B cell (primary cell): ENCODE measurements at regions not wholly inside any gene's neighbourhood (a gene's known extent, or its start where the extent isn't known, plus 50 kb on each side); places are given as distances from the start of the nearest gene placed in this dataset.

ENCODE experiments used
- ATAC-seq: fragments of 200-7000 bp; cut with Tn5 transposase; one replicate; pipeline ENCODE4 v1.10.0; 2021; ENCODE audit warnings: low read depth, mild to moderate bottlenecking, moderate number of reproducible peaks, moderate library complexity
- CTCF ChIA-PET: fragments of 350-600 bp; sonication (Branson Sonifier 250); formaldehyde crosslinking; loops from one replicate; lab custom pipeline; 2021; ENCODE audit warnings: antibody characterized with exemption, inconsistent platforms; lab: Charles Lee
- POLR2A ChIA-PET: fragments of 350-600 bp; sonication (Branson Sonifier 250); formaldehyde crosslinking; loops from one replicate; lab custom pipeline; 2021; ENCODE audit warnings: antibody characterized with exemption; lab: Charles Lee
- DNase-seq: peaks from one replicate; pipeline ENCODE4 v3.0.0; 2013
- H2AFZ ChIP-seq: 2 replicates; pipeline ENCODE4 v1.6.1; 2012; ENCODE audit warnings: mild to moderate bottlenecking, low read depth, low read length; ENCODE audit not compliant: insufficient read depth, poor library complexity, severe bottlenecking
- H3K27ac ChIP-seq, 2 donors: 1 replicate in 1 of 2; 2 replicates in 1 of 2; pipeline ENCODE4 v1.5.1; 2012 to 2013; ENCODE audit warnings: low read length in 2 of 2, mild to moderate bottlenecking in 2 of 2, moderate library complexity in 1 of 2
- H3K27me3 ChIP-seq, 4 experiments: fragments of 200-600 bp in 1 of 4; sonication (generic) in 1 of 4; replicated peaks in 1 of 4; 1 replicate in 2 of 4; 2 replicates in 2 of 4; pipeline versions ENCODE4 v1.6.1 to v1.7.0; 2013 to 2016; ENCODE audit warnings: low read length in 3 of 4, mild to moderate bottlenecking in 2 of 4, mixed read lengths in 1 of 4, moderate library complexity in 1 of 4; ENCODE audit not compliant: insufficient read depth in 4 of 4, control insufficient read depth in 3 of 4; ENCODE audit errors: control extremely low read depth in 1 of 4
- H3K36me3 ChIP-seq, 2 experiments: replicated peaks in 1 of 2; 1 replicate in 1 of 2; 2 replicates in 1 of 2; pipeline versions ENCODE4 v1.6.1 to v1.7.1; 2013; ENCODE audit warnings: low read length in 1 of 2; ENCODE audit not compliant: insufficient read depth in 2 of 2, control insufficient read depth in 1 of 2; ENCODE audit errors: control extremely low read depth in 1 of 2, extremely low read depth in 1 of 2
- H3K4me1 ChIP-seq, 2 donors: fragments of 200-600 bp in 1 of 2; sonication (generic) in 1 of 2; 1 replicate in 1 of 2; 2 replicates in 1 of 2; pipeline versions ENCODE4 v1.5.1 to v1.6.1; 2013 to 2017; ENCODE audit warnings: low read length in 2 of 2; ENCODE audit not compliant: control insufficient read depth in 2 of 2, insufficient read depth in 2 of 2
- H3K4me2 ChIP-seq: replicated peaks from 2 replicates; pipeline ENCODE3; 2012; ENCODE audit warnings: mild to moderate bottlenecking, low read depth, low read length; ENCODE audit not compliant: poor library complexity, severe bottlenecking
- H3K4me3 ChIP-seq, 5 experiments: fragments of 200-600 bp in 1 of 5; sonication (generic) in 1 of 5; 1 replicate in 3 of 5; 2 replicates in 2 of 5; pipeline versions ENCODE4 v1.5.1 to v1.7.0; 2011 to 2016; ENCODE audit warnings: low read length in 4 of 5, mild to moderate bottlenecking in 4 of 5, low read depth in 2 of 5, control low read depth in 1 of 5, moderate library complexity in 1 of 5; ENCODE audit not compliant: insufficient read depth in 1 of 5; ENCODE audit errors: control extremely low read depth in 1 of 5, extremely low read depth in 1 of 5
- H3K79me2 ChIP-seq: fragments of 200-600 bp; sonication (generic); one replicate; pipeline ENCODE4 v1.6.0; 2016; ENCODE audit warnings: low read length; ENCODE audit not compliant: control insufficient read depth, insufficient read depth
- H3K9ac ChIP-seq: fragments of 200-600 bp; sonication (generic); 2 replicates; pipeline ENCODE4 v1.6.1; 2017; ENCODE audit warnings: mild to moderate bottlenecking, low read length, moderate library complexity
- H3K9me3 ChIP-seq, 3 donors: one replicate each; pipeline versions ENCODE4 v1.6.1 to v1.7.1; 2013; ENCODE audit warnings: low read length in 2 of 3; ENCODE audit not compliant: control insufficient read depth in 2 of 3, insufficient read depth in 1 of 3; ENCODE audit errors: control extremely low read depth in 1 of 3
- H4K20me1 ChIP-seq: 2 replicates; pipeline ENCODE4 v1.6.0; 2012; ENCODE audit warnings: mild to moderate bottlenecking, low read length; ENCODE audit not compliant: insufficient read depth, control insufficient read depth, poor library complexity, severe bottlenecking
- H3K27ac Mint-ChIP-seq: one replicate; pipeline ENCODE4 v1.8.0; 2021; ENCODE audit warnings: mixed read lengths
- H3K27me3 Mint-ChIP-seq: one replicate; pipeline ENCODE4 v1.8.0; 2021; ENCODE audit warnings: mixed read lengths
- H3K4me1 Mint-ChIP-seq: one replicate; pipeline ENCODE4 v1.8.0; 2021; ENCODE audit warnings: mixed read lengths
- H3K4me3 Mint-ChIP-seq: one replicate; pipeline ENCODE4 v1.8.0; 2021; ENCODE audit warnings: mixed read lengths
- H3K9me3 Mint-ChIP-seq: one replicate; pipeline ENCODE4 v1.8.0; 2022; ENCODE audit warnings: mixed read lengths; ENCODE audit not compliant: insufficient read depth
- EZH2 ChIP-seq: IDR thresholded peaks from 2 replicates; pipeline ENCODE4 v1.6.1; 2012; ENCODE audit warnings: borderline replicate concordance, low read depth, mild to moderate bottlenecking, moderate library complexity, low read length; ENCODE audit not compliant: insufficient read depth, poor library complexity, severe bottlenecking
- WGBS: methylation state at CpG from one replicate; pipeline ENCODE4 v1.1.5; 2013; ENCODE audit warnings: missing lambda C conversion rate; ENCODE audit not compliant: insufficient coverage; 5-methylcytosine and 5-hydroxymethylcytosine counted together
- intact Hi-C: fragments of 100-400 bp; cut with micrococcal nuclease; formaldehyde crosslinking; loops from one replicate; pipeline ENCODE4 v1.10.0; 2022
- TF ChIP-seq, protein P1 (sequence below): fragments of 200-600 bp; IDR thresholded peaks from one replicate; pipeline ENCODE4 v1.8.0; 2022; ENCODE audit warnings: antibody characterized with exemption, mild to moderate bottlenecking

DNA sequence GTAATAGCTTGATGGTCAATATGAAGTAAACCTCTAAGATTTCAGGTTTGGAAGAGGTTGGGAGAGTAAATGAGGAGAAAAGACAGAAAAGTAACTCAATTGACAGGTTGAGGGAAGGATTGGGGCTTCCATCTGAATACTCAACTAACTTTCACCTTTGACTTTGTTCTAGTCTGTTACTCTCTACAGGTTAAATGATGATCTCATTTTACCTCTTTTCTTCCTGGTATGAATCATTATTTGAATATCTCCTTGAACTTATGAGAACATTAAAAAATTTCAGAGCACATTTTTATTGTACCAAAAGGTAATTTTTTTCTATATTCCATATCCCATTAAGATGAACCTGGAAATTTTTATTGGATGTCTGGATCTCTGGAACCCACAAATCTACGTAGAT, 87.9 kb upstream of the KCNH8 start:
- Mint-ChIP-seq H3K9me3 (no peaks in the 10 kb centered on the region), H3K27ac (no peak overlapping the region), H3K4me3 (no peak overlapping the region), H3K4me1 (no peaks in the 10 kb centered on the region), H3K27me3 (no peaks in the 10 kb centered on the region)
- DNase-seq (no peak), ATAC-seq (no peak)
- H3K9ac ChIP-seq, result no peak overlapping the region
- H3K4me3 ChIP-seq, result no peak overlapping the region
- WGBS, result no CpG with 5 or more reads among the region's 1 CpG
- no peak overlapping the region for H3K4me2 ChIP-seq
- TF ChIP-seq, protein P1, sequence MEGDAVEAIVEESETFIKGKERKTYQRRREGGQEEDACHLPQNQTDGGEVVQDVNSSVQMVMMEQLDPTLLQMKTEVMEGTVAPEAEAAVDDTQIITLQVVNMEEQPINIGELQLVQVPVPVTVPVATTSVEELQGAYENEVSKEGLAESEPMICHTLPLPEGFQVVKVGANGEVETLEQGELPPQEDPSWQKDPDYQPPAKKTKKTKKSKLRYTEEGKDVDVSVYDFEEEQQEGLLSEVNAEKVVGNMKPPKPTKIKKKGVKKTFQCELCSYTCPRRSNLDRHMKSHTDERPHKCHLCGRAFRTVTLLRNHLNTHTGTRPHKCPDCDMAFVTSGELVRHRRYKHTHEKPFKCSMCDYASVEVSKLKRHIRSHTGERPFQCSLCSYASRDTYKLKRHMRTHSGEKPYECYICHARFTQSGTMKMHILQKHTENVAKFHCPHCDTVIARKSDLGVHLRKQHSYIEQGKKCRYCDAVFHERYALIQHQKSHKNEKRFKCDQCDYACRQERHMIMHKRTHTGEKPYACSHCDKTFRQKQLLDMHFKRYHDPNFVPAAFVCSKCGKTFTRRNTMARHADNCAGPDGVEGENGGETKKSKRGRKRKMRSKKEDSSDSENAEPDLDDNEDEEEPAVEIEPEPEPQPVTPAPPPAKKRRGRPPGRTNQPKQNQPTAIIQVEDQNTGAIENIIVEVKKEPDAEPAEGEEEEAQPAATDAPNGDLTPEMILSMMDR, result no peak
- no peak for TF ChIP-seq EZH2
- ChIA-PET POLR2A (no interaction called here), CTCF (interaction anchor here (0.8 kb wide), 1 partner anchor 12 kb away, joined by 3 read pairs; no protein-coding TSS in a partner anchor)
- no peak overlapping the region for H3K27ac ChIP-seq
- no peaks in the 10 kb centered on the region for H3K79me2 ChIP-seq
- H4K20me1 ChIP-seq, result no peaks in the 10 kb centered on the region
- H3K4me1 ChIP-seq, result no peaks in the 10 kb centered on the region
- no peak overlapping the region for H2AFZ ChIP-seq
- H3K36me3 ChIP-seq, result no peaks in the 10 kb centered on the region
- intact Hi-C loops, result no loop called here
- H3K27me3 ChIP-seq, result no peaks in the 10 kb centered on the region
- H3K9me3 ChIP-seq, result peaks cover 0 to 1% (median 0%) of the 10 kb centered on the region in 3 donors

DNA sequence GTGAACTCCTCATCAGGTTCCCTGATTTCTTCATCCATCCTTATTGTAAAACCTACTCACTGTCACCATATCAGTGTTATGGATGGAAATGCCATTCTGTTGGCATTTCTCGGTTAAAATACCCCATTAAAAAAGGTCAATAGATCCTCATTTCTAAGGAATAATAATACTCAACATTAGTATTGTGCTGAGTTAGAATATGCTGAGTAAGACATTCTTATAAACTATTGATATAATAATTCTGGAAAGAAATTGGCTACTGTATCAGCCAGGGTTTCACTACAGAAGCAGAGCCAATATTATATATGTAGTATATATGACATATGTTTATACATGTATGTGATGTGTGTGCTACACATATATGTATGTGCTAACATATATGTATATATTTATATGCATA, 95.4 kb upstream of the KCNH8 start:
- H3K36me3 ChIP-seq, result no peaks in the 10 kb centered on the region
- intact Hi-C loops, result no loop called here
- no peak overlapping the region for H2AFZ ChIP-seq
- Mint-ChIP-seq H3K27ac (no peak overlapping the region), H3K4me3 (no peak overlapping the region), H3K27me3 (no peaks in the 10 kb centered on the region), H3K9me3 (no peaks in the 10 kb centered on the region), H3K4me1 (no peaks in the 10 kb centered on the region)
- TF ChIP-seq, protein P1, result no peak
- no peak for TF ChIP-seq EZH2
- peaks cover 0 to 1% (median 0%) of the 10 kb centered on the region in 3 donors for H3K9me3 ChIP-seq
- no peak overlapping the region for H3K9ac ChIP-seq
- WGBS, result no CpG with 5 or more reads among the region's 1 CpG
- no peaks in the 10 kb centered on the region for H3K27me3 ChIP-seq
- H3K4me3 ChIP-seq, result no peak overlapping the region
- no peak overlapping the region for H3K27ac ChIP-seq
- H4K20me1 ChIP-seq, result no peaks in the 10 kb centered on the region
- DNase-seq (no peak), ATAC-seq (no peak)
- no peaks in the 10 kb centered on the region for H3K4me1 ChIP-seq
- CTCF ChIA-PET, result no interaction called here
- H3K4me2 ChIP-seq, result no peak overlapping the region
- POLR2A ChIA-PET, result no interaction called here
- no peaks in the 10 kb centered on the region for H3K79me2 ChIP-seq
